ENCODE measurements at regions not wholly inside any gene's neighbourhood (a gene's known extent, or its start where the extent isn't known, plus 50 kb on each side); places are given as distances from the start of the nearest gene placed in this dataset.

GRCh38 chr13:105602956-105603670, 932.3 kb downstream of the EFNB2 start:
- TF ChIP-seq CTCF (IDR thresholded peaks at IDR 0.05; ENCODE audit: low read length) (no peak), EZH2 (IDR thresholded peaks at IDR 0.05; ENCODE audit: borderline replicate concordance, low read length) (no peak)
